HEK293 (cell line): ENCODE measurements at regions not wholly inside any gene's neighbourhood (a gene's known extent, or its start where the extent isn't known, plus 50 kb on each side); places are given as distances from the start of the nearest gene placed in this dataset.

ENCODE experiments used
- KLF9 ChIP-seq: fragments of 450-650 bp; formaldehyde crosslinking; IDR thresholded peaks from 2 replicates; pipeline ENCODE4 v1.5.1; 2016; ENCODE audit warnings: missing biosample characterization, missing genetic modification characterization, low read depth
- MZF1 ChIP-seq: fragments of 450-650 bp; formaldehyde crosslinking; IDR thresholded peaks from 2 replicates; pipeline ENCODE4 v1.5.1; 2017; ENCODE audit warnings: missing biosample characterization, missing genetic modification characterization, borderline replicate concordance
- TCF7L2 ChIP-seq: IDR thresholded peaks from 2 replicates; pipeline ENCODE4 v1.6.1; 2011; ENCODE audit warnings: low read depth, mild to moderate bottlenecking, inconsistent platforms, low read length, moderate library complexity, borderline replicate concordance
- YY2 ChIP-seq: fragments of 450-650 bp; formaldehyde crosslinking; IDR thresholded peaks from 2 replicates; pipeline ENCODE4 v1.5.1; 2016; ENCODE audit warnings: missing biosample characterization, missing genetic modification characterization
- ZBTB20 ChIP-seq: fragments of 450-650 bp; formaldehyde crosslinking; IDR thresholded peaks from 2 replicates; pipeline ENCODE4 v1.5.1; 2016; ENCODE audit warnings: missing biosample characterization, missing genetic modification characterization
- ZNF112 ChIP-seq: fragments of 450-650 bp; formaldehyde crosslinking; IDR thresholded peaks from 2 replicates; pipeline ENCODE4 v1.5.0; 2017; ENCODE audit warnings: missing biosample characterization, missing genetic modification characterization
- ZNF214 ChIP-seq: fragments of 450-650 bp; formaldehyde crosslinking; IDR thresholded peaks from 2 replicates; pipeline ENCODE4 v1.5.1; 2017; ENCODE audit warnings: missing biosample characterization, mild to moderate bottlenecking, missing genetic modification characterization, borderline replicate concordance
- ZNF561 ChIP-seq: fragments of 450-650 bp; IDR thresholded peaks from 2 replicates; pipeline ENCODE4 v1.5.1; 2018; ENCODE audit warnings: missing biosample characterization, missing genetic modification characterization, borderline replicate concordance
- ZNF660 ChIP-seq: fragments of 450-650 bp; IDR thresholded peaks from 2 replicates; pipeline ENCODE4 v1.5.1; 2018; ENCODE audit warnings: missing biosample characterization, mild to moderate bottlenecking, missing genetic modification characterization
- ZNF707 ChIP-seq: fragments of 450-650 bp; formaldehyde crosslinking; IDR thresholded peaks from 2 replicates; pipeline ENCODE4 v1.5.1; 2016; ENCODE audit warnings: missing biosample characterization, missing genetic modification characterization
- TF ChIP-seq, protein P1 (sequence below): fragments of 450-650 bp; formaldehyde crosslinking; IDR thresholded peaks from 2 replicates; pipeline ENCODE4 v1.5.1; 2016; ENCODE audit warnings: missing biosample characterization, missing genetic modification characterization
- TF ChIP-seq, protein P2 (sequence below): fragments of 450-650 bp; formaldehyde crosslinking; IDR thresholded peaks from 2 replicates; pipeline ENCODE4 v1.5.1; 2016; ENCODE audit warnings: missing biosample characterization, missing genetic modification characterization

DNA sequence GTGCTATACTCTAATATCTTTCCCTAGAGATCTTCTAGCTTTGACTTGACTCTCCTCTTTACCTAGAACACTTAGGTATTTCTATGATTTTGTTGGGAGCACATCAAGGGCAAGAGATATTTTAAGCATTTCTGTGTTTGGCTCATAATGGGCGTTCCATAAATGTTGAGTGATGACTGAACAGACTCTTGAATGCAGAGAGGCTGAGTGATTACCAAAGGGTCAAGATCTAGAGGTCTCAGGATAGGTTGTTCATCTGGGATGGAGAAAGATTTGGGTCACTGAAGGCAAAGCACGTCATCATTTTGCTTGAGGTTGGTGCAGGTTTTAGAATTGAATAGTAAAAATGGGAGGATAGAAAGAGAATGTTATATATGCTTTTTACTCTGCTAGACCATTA lies 705.4 kb upstream of the B3GALT2 start:
- no peak for TF ChIP-seq KLF9 (tag by site-specific recombination)
- no peak for TF ChIP-seq ZNF214 (tag by site-specific recombination)
- TF ChIP-seq, protein P1, sequence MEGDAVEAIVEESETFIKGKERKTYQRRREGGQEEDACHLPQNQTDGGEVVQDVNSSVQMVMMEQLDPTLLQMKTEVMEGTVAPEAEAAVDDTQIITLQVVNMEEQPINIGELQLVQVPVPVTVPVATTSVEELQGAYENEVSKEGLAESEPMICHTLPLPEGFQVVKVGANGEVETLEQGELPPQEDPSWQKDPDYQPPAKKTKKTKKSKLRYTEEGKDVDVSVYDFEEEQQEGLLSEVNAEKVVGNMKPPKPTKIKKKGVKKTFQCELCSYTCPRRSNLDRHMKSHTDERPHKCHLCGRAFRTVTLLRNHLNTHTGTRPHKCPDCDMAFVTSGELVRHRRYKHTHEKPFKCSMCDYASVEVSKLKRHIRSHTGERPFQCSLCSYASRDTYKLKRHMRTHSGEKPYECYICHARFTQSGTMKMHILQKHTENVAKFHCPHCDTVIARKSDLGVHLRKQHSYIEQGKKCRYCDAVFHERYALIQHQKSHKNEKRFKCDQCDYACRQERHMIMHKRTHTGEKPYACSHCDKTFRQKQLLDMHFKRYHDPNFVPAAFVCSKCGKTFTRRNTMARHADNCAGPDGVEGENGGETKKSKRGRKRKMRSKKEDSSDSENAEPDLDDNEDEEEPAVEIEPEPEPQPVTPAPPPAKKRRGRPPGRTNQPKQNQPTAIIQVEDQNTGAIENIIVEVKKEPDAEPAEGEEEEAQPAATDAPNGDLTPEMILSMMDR (tag by site-specific recombination): no peak
- TF ChIP-seq ZNF561 (tag by site-specific recombination): no peak
- TF ChIP-seq, protein P2, sequence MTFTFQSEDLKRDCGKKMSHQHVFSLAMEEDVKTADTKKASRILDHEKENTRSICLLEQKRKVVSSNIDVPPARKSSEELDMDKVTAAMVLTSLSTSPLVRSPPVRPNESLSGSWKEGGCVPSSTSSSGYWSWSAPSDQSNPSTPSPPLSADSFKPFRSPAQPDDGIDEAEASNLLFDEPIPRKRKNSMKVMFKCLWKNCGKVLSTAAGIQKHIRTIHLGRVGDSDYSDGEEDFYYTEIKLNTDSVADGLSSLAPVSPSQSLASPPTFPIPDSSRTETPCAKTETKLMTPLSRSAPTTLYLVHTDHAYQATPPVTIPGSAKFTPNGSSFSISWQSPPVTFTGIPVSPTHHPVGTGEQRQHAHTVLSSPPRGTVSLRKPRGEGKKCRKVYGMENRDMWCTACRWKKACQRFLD (tag by site-specific recombination): no peak
- TF ChIP-seq MZF1 (tag by site-specific recombination): no peak
- no peak for TF ChIP-seq ZNF660 (tag by site-specific recombination)
- TF ChIP-seq TCF7L2: no peak
- TF ChIP-seq ZBTB20: no peak
- TF ChIP-seq YY2 (tag by site-specific recombination): no peak
- TF ChIP-seq ZNF112 (tag by site-specific recombination): no peak
- TF ChIP-seq ZNF707 (tag by site-specific recombination): no peak
